HepG2 (cell line): ENCODE measurements at regions not wholly inside any gene's neighbourhood (a gene's known extent, or its start where the extent isn't known, plus 50 kb on each side); places are given as distances from the start of the nearest gene placed in this dataset.

ENCODE experiments used
- ATAC-seq: fragments of 200-7000 bp; cut with Tn5 transposase; 3 replicates; pipeline ENCODE4 v1.9.1; 2020; ENCODE audit warnings: mild to moderate bottlenecking, moderate library complexity
- BruUV-seq: library from RNA; stranded (reverse); fragments of 400-500 nt; replicated peaks from 2 replicates; lab custom pipeline; 2021; lab: Mats Ljungman, UMichigan
- CTCF ChIA-PET: fragments of 300-600 bp; formaldehyde crosslinking; extraction: SDS; loops from one replicate; lab custom pipeline; 2021; ENCODE audit warnings: low total read pairs, inconsistent platforms, low intra/inter-chr PET ratio; lab: Yijun Ruan, JAX
- POLR2A ChIA-PET: fragments of 350-600 bp; sonication (Branson Sonifier 250); formaldehyde crosslinking; loops from one replicate; lab custom pipeline; 2020; ENCODE audit warnings: antibody characterized with exemption, inconsistent platforms; lab: Yijun Ruan, JAX
- DNase-seq: peaks from one replicate; pipeline ENCODE4 v3.0.0-alpha.2; 2015; ENCODE audit warnings: low spot score
- FAIRE-seq: peaks from 3 replicates; lab custom pipeline; 2011; peaks lifted over from hg19 to GRCh38; lab: Jason Lieb, UNC
- H2AFZ ChIP-seq: one replicate; pipeline ENCODE4 v1.6.1; 2011; ENCODE audit warnings: low read length, inconsistent platforms
- H3K27ac ChIP-seq: fragments of 300-600 bp; 3 replicates; pipeline ENCODE4 v1.8.0; 2011; ENCODE audit warnings: mixed run types, mild to moderate bottlenecking, mixed read lengths, low read length, inconsistent platforms; ENCODE audit not compliant: insufficient read depth; ENCODE audit errors: extremely low read length
- H3K27me3 ChIP-seq, 2 experiments: fragments of 200-600 bp in 1 of 2; 2 replicates in 1 of 2; 3 replicates in 1 of 2; pipeline versions ENCODE4 v1.6.0 to v1.8.0; 2011; ENCODE audit warnings: low read length in 2 of 2, mild to moderate bottlenecking in 2 of 2, moderate library complexity in 2 of 2, inconsistent platforms in 1 of 2; ENCODE audit not compliant: insufficient read depth in 2 of 2, control insufficient read depth in 1 of 2
- H3K36me3 ChIP-seq, 2 experiments: fragments of 200-600 bp in 1 of 2; replicated peaks in 1 of 2; 2 replicates in 1 of 2; 3 replicates in 1 of 2; pipeline versions ENCODE4 v1.5.1 to v1.8.0; 2011; ENCODE audit warnings: low read length in 2 of 2, inconsistent platforms in 1 of 2; ENCODE audit not compliant: insufficient read depth in 2 of 2, control insufficient read depth in 1 of 2
- H3K4me1 ChIP-seq: 2 replicates; pipeline ENCODE4 v1.5.1; 2012; ENCODE audit warnings: low read length, inconsistent platforms; ENCODE audit not compliant: insufficient read depth
- H3K4me2 ChIP-seq: 2 replicates; pipeline ENCODE4 v1.6.0; 2011; ENCODE audit warnings: low read depth, low read length, inconsistent platforms
- H3K4me3 ChIP-seq, 3 experiments: fragments of 200-600 bp in 1 of 3; sonication (generic), shearing (Covaris generic) in 1 of 3; replicated peaks in 1 of 3; 2 replicates each; pipeline ENCODE4 v1.5.1; 2011 to 2016; ENCODE audit warnings: low read length in 3 of 3, inconsistent platforms in 2 of 3, low read depth in 2 of 3, mild to moderate bottlenecking in 2 of 3, control low read depth in 1 of 3, mixed read lengths in 1 of 3; ENCODE audit not compliant: insufficient read depth in 1 of 3
- H3K79me2 ChIP-seq: one replicate; pipeline ENCODE4 v1.6.1; 2011; ENCODE audit warnings: low read length, inconsistent platforms; ENCODE audit not compliant: insufficient read depth
- H3K9ac ChIP-seq: 2 replicates; pipeline ENCODE4 v1.6.0; 2011; ENCODE audit warnings: mild to moderate bottlenecking, low read depth, low read length, inconsistent platforms; ENCODE audit not compliant: insufficient read depth
- H3K9me3 ChIP-seq: 2 replicates; pipeline ENCODE4 v1.5.1; 2012; ENCODE audit warnings: mild to moderate bottlenecking, low read length
- H4K20me1 ChIP-seq: 2 replicates; pipeline ENCODE4 v1.6.0; 2011; ENCODE audit warnings: inconsistent platforms, mild to moderate bottlenecking, low read length, moderate library complexity; ENCODE audit not compliant: insufficient read depth
- BCL3 ChIP-seq: sonication (generic); formaldehyde crosslinking; IDR thresholded peaks from 2 replicates; pipeline ENCODE4 v1.5.1; 2020; ENCODE audit warnings: mild to moderate bottlenecking, missing genetic modification reagents, moderate library complexity
- BORCS8-MEF2B ChIP-seq: sonication (generic); formaldehyde crosslinking; IDR thresholded peaks from 2 replicates; pipeline ENCODE4 v1.8.0; 2022; ENCODE audit warnings: mild to moderate bottlenecking, missing genetic modification reagents
- EEA1 ChIP-seq: sonication (generic); formaldehyde crosslinking; IDR thresholded peaks from 2 replicates; pipeline ENCODE4 v1.5.1; 2020; ENCODE audit warnings: mild to moderate bottlenecking, missing genetic modification reagents, borderline replicate concordance
- FOXO1 ChIP-seq: sonication (generic); formaldehyde crosslinking; IDR thresholded peaks from 2 replicates; pipeline ENCODE4 v1.4.0; 2020; ENCODE audit warnings: missing genetic modification reagents
- JDP2 ChIP-seq: sonication (generic); formaldehyde crosslinking; IDR thresholded peaks from 2 replicates; pipeline ENCODE4 v1.8.1; 2022; ENCODE audit warnings: missing genetic modification reagents, borderline replicate concordance
- NR1H2 ChIP-seq: sonication (generic); formaldehyde crosslinking; IDR thresholded peaks from 2 replicates; pipeline ENCODE4 v1.8.1; 2022; ENCODE audit warnings: low read depth, missing genetic modification reagents, borderline replicate concordance
- NR2F6 ChIP-seq, 2 experiments: IDR thresholded peaks; 2 replicates each; pipeline ENCODE4 v1.6.1; 2016; ENCODE audit warnings: antibody characterized with exemption in 1 of 2, mild to moderate bottlenecking in 1 of 2
- PRMT3 ChIP-seq: sonication (generic); formaldehyde crosslinking; IDR thresholded peaks from 2 replicates; pipeline ENCODE4 v1.8.1; 2022; ENCODE audit warnings: low read depth, mild to moderate bottlenecking, moderate library complexity, missing genetic modification reagents, borderline replicate concordance
- SATB2 ChIP-seq: sonication (generic); formaldehyde crosslinking; IDR thresholded peaks from 2 replicates; pipeline ENCODE4 v1.5.0; 2020; ENCODE audit warnings: missing genetic modification reagents
- TGIF2 ChIP-seq: IDR thresholded peaks from 2 replicates; pipeline ENCODE4 v1.6.1; 2016; ENCODE audit warnings: control low read depth, missing compliant biosample characterization
- USF2 ChIP-seq, 2 experiments: sonication (generic) in 1 of 2; formaldehyde crosslinking in 1 of 2; IDR thresholded peaks; 2 replicates each; pipeline versions ENCODE4 v1.5.1 to v1.6.1; 2011 to 2020; ENCODE audit warnings: borderline replicate concordance in 1 of 2, low read depth in 1 of 2, low read length in 1 of 2, mild to moderate bottlenecking in 1 of 2, missing genetic modification reagents in 1 of 2, moderate library complexity in 1 of 2
- ZBTB25 ChIP-seq: IDR thresholded peaks from 2 replicates; pipeline ENCODE4 v1.6.1; 2018; ENCODE audit warnings: missing genetic modification reagents
- ZMAT3 ChIP-seq: sonication (generic); formaldehyde crosslinking; conservative IDR thresholded peaks from 2 replicates; pipeline ENCODE4 v1.7.0; 2021; ENCODE audit warnings: missing genetic modification reagents
- ZNF34 ChIP-seq: sonication (generic); formaldehyde crosslinking; IDR thresholded peaks from 2 replicates; pipeline ENCODE4 v1.4.0; 2020; ENCODE audit warnings: mild to moderate bottlenecking, missing genetic modification reagents, borderline replicate concordance
- ZNF501 ChIP-seq: sonication (generic); formaldehyde crosslinking; IDR thresholded peaks from 2 replicates; pipeline ENCODE4 v1.5.1; 2020; ENCODE audit warnings: mild to moderate bottlenecking, moderate library complexity, missing genetic modification reagents
- ZNF644 ChIP-seq: IDR thresholded peaks from 2 replicates; pipeline ENCODE4 v1.6.1; 2016; ENCODE audit warnings: low read depth
- ZNF709 ChIP-seq: sonication (generic); formaldehyde crosslinking; IDR thresholded peaks from 2 replicates; pipeline ENCODE4 v1.5.0; 2020; ENCODE audit warnings: mild to moderate bottlenecking, missing genetic modification reagents
- ZNF800 ChIP-seq: sonication (generic); formaldehyde crosslinking; IDR thresholded peaks from 2 replicates; pipeline ENCODE4 v1.4.0; 2020; ENCODE audit warnings: missing genetic modification reagents
- WGBS: methylation state at CpG from one replicate; pipeline ENCODE4 v1.1.6; 2017; ENCODE audit warnings: low lambda C conversion rate; 5-methylcytosine and 5-hydroxymethylcytosine counted together
- in situ Hi-C: cut with HindIII; loops from 2 replicates; pipeline ENCODE4 v1.10.0; 2017; ENCODE audit warnings: low pct_unique_long_range_greater_than_20kb; ENCODE audit not compliant: extremely low pct_ligation_motif_present
- intact Hi-C: fragments of 100-400 bp; cut with micrococcal nuclease; formaldehyde crosslinking; loops from one replicate; pipeline ENCODE4 v1.10.0; 2022; ENCODE audit not compliant: unreplicated experiment

- POLR2A ChIA-PET = no interaction called here
- FAIRE-seq (no peak), DNase-seq (no peak), ATAC-seq (no peak)
- no peak overlapping the region for H3K4me2 ChIP-seq
- H3K27me3 ChIP-seq = 0 out of 5 replicates have a peak, but pooled peaks cover 0 to 4% of the 10 kb centered on the region in 2 experiments
- no peaks in the 10 kb centered on the region for H3K36me3 ChIP-seq
- no peak overlapping the region for H3K9ac ChIP-seq
- H2AFZ ChIP-seq = no peak overlapping the region
- CTCF ChIA-PET = no interaction called here
- H3K27ac ChIP-seq = no peak overlapping the region
- in situ Hi-C loops = no loop called here
- H3K4me3 ChIP-seq = no peak overlapping the region
- H3K9me3 ChIP-seq = no peaks in the 10 kb centered on the region
- BruUV-seq = no TSS peak
- intact Hi-C loops = no loop called here
- no peaks in the 10 kb centered on the region for H3K79me2 ChIP-seq
- WGBS = 2% methylated on average over 7 of the region's 7 CpGs
- H3K4me1 ChIP-seq = no peaks in the 10 kb centered on the region
- H4K20me1 ChIP-seq = no peaks in the 10 kb centered on the region
- TF ChIP-seq ZNF34 (CRISPR knock-in tag) = no peak
- no peak for TF ChIP-seq BORCS8-MEF2B (CRISPR knock-in tag)
- no peak for TF ChIP-seq NR2F6 (IDR thresholded peaks at IDR 0.05)
- no peak for TF ChIP-seq NR2F6 (CRISPR knock-in tag; IDR thresholded peaks at IDR 0.05)
- no peak for TF ChIP-seq FOXO1 (CRISPR knock-in tag)
- TF ChIP-seq ZNF644 (CRISPR knock-in tag) = no peak
- no peak for TF ChIP-seq EEA1 (CRISPR knock-in tag)
- no peak for TF ChIP-seq JDP2 (CRISPR knock-in tag)
- no peak for TF ChIP-seq ZNF501 (CRISPR knock-in tag)
- no peak for TF ChIP-seq TGIF2 (CRISPR knock-in tag)
- no peak for TF ChIP-seq ZNF800 (CRISPR knock-in tag)
- TF ChIP-seq ZMAT3 (CRISPR knock-in tag) = no peak
- no peak for TF ChIP-seq NR1H2 (CRISPR knock-in tag)
- TF ChIP-seq USF2 (IDR thresholded peaks at IDR 0.05; ENCODE audit: low read depth, low read length) = no peak
- no peak for TF ChIP-seq USF2 (CRISPR knock-in tag; IDR thresholded peaks at IDR 0.05; ENCODE audit: borderline replicate concordance)
- no peak for TF ChIP-seq SATB2 (CRISPR knock-in tag)
- no peak for TF ChIP-seq BCL3 (CRISPR knock-in tag)
- no peak for TF ChIP-seq ZBTB25
- TF ChIP-seq ZNF709 (CRISPR knock-in tag) = no peak
- no peak for TF ChIP-seq PRMT3 (CRISPR knock-in tag)
Observed at GRCh38 chr2:104982111-104982510, 55.8 kb upstream of the MRPS9 start.
